Fibroblast of skin of back (primary cell): ENCODE measurements at regions not wholly inside any gene's neighbourhood (a gene's known extent, or its start where the extent isn't known, plus 50 kb on each side); places are given as distances from the start of the nearest gene placed in this dataset.

Source experiments
- DNase-seq: peaks from one replicate; pipeline ENCODE4 v3.0.0-alpha.2; 2013

GRCh38 chr16:56140645-56141044 lies 50.6 kb upstream of the GNAO1 start:
- DNase-seq, result no peak

- no peak for DNase-seq
Measured at GRCh38 chr16:56137269-56137668, 54.0 kb upstream of the GNAO1 start.

- DNase-seq, result no peak
Measured at GRCh38 chr16:56136256-56136655, 55.0 kb upstream of the GNAO1 start.

GRCh38 chr16:56134790-56135189 lies 56.5 kb upstream of the GNAO1 start:
- DNase-seq, result no peak

GRCh38 chr16:56125922-56126321 lies 65.4 kb upstream of the GNAO1 start:
- DNase-seq, result no peak

GRCh38 chr16:56122251-56122650 lies 69.0 kb upstream of the GNAO1 start:
- no peak for DNase-seq

GRCh38 chr16:56121156-56121500 lies 70.2 kb upstream of the GNAO1 start:
- no peak for DNase-seq

- DNase-seq, result no peak
Measured at GRCh38 chr16:56120447-56121155, 70.7 kb upstream of the GNAO1 start.

- DNase-seq, result no peak
Measured at GRCh38 chr16:56119133-56119532, 72.2 kb upstream of the GNAO1 start.

GRCh38 chr16:56116577-56116964 lies 74.7 kb upstream of the GNAO1 start:
- DNase-seq, result no peak

GRCh38 chr16:56115817-56116576 lies 75.3 kb upstream of the GNAO1 start:
- no peak for DNase-seq

GRCh38 chr16:56113223-56113622 lies 78.1 kb upstream of the GNAO1 start:
- no peak for DNase-seq

GRCh38 chr16:56111100-56111499 lies 80.2 kb upstream of the GNAO1 start:
- no peak for DNase-seq

- no peak for DNase-seq
Measured at GRCh38 chr16:56109994-56110393, 81.3 kb upstream of the GNAO1 start.

- DNase-seq, result no peak
Measured at GRCh38 chr16:56109205-56109604, 82.1 kb upstream of the GNAO1 start.

GRCh38 chr16:56108724-56109123 lies 82.6 kb upstream of the GNAO1 start:
- DNase-seq, result no peak

GRCh38 chr16:56108056-56108471 lies 83.2 kb upstream of the GNAO1 start:
- no peak for DNase-seq

GRCh38 chr16:56106527-56106926 lies 84.8 kb upstream of the GNAO1 start:
- DNase-seq, result no peak

- no peak for DNase-seq
Measured at GRCh38 chr16:56102906-56103305, 88.4 kb upstream of the GNAO1 start.

- no peak for DNase-seq
Measured at GRCh38 chr16:56102183-56102686, 89.1 kb upstream of the GNAO1 start.

- DNase-seq, result no peak
Measured at GRCh38 chr16:56101480-56101879, 89.8 kb upstream of the GNAO1 start.

- no peak for DNase-seq
Measured at GRCh38 chr16:56097306-56097705, 94.0 kb upstream of the GNAO1 start.

GRCh38 chr16:56094231-56094630 lies 97.1 kb upstream of the GNAO1 start:
- DNase-seq, result no peak

GRCh38 chr16:56093055-56093454 lies 98.2 kb upstream of the GNAO1 start:
- no peak for DNase-seq
